Karpas-422 (cell line): ENCODE measurements at regions not wholly inside any gene's neighbourhood (a gene's known extent, or its start where the extent isn't known, plus 50 kb on each side); places are given as distances from the start of the nearest gene placed in this dataset.
A peak's percentile ranks its signal among the peaks of the same experiment; 100 is the strongest.

Experiments
- DNase-seq: peaks from one replicate; pipeline ENCODE4 v3.0.0-alpha.2; 2015
- H2AFZ ChIP-seq: fragments of 200-600 bp; sonication (generic); 2 replicates; pipeline ENCODE4 v1.6.1; 2014; ENCODE audit warnings: antibody characterized with exemption, low read length, mixed read lengths
- H3K27ac ChIP-seq: fragments of 200-600 bp; sonication (generic); 2 replicates; pipeline ENCODE4 v1.5.1; 2014; ENCODE audit warnings: mild to moderate bottlenecking, low read length, moderate library complexity
- H3K27me3 ChIP-seq: fragments of 200-600 bp; sonication (generic); 2 replicates; pipeline ENCODE4 v1.6.1; 2014; ENCODE audit warnings: low read length, mixed read lengths
- H3K36me3 ChIP-seq: fragments of 200-600 bp; sonication (generic); 2 replicates; pipeline ENCODE4 v1.6.1; 2014; ENCODE audit warnings: low read length, mixed read lengths; ENCODE audit not compliant: insufficient read depth
- H3K4me1 ChIP-seq: fragments of 200-600 bp; sonication (generic); 2 replicates; pipeline ENCODE4 v1.6.1; 2014; ENCODE audit warnings: mild to moderate bottlenecking, low read length, mixed read lengths
- H3K4me2 ChIP-seq: fragments of 200-600 bp; sonication (generic); 2 replicates; pipeline ENCODE4 v1.6.1; 2014; ENCODE audit warnings: low read length, low read depth, mild to moderate bottlenecking; ENCODE audit not compliant: poor library complexity, severe bottlenecking
- H3K4me3 ChIP-seq: fragments of 200-600 bp; sonication (generic); 2 replicates; pipeline ENCODE4 v1.5.1; 2014; ENCODE audit warnings: mild to moderate bottlenecking, antibody characterized with exemption, low read length, mixed read lengths
- H3K79me2 ChIP-seq: fragments of 200-600 bp; sonication (generic); 2 replicates; pipeline ENCODE4 v1.6.1; 2014; ENCODE audit warnings: mild to moderate bottlenecking, low read length, mixed read lengths
- H3K9ac ChIP-seq: fragments of 200-600 bp; sonication (generic); 2 replicates; pipeline ENCODE4 v1.6.0; 2014; ENCODE audit warnings: low read length
- H3K9me2 ChIP-seq: fragments of 200-600 bp; sonication (generic), shearing (Covaris generic); replicated peaks from 2 replicates; pipeline ENCODE4 v1.6.0; 2014; ENCODE audit warnings: mild to moderate bottlenecking, low read length, moderate library complexity; ENCODE audit not compliant: insufficient read depth
- H3K9me3 ChIP-seq: fragments of 300-700, 200-600 bp; sonication (generic); 2 replicates; pipeline ENCODE4 v1.6.1; 2014; ENCODE audit warnings: low read length, mixed read lengths
- H4K20me1 ChIP-seq: fragments of 200-600 bp; sonication (generic); 2 replicates; pipeline ENCODE4 v1.6.1; 2014; ENCODE audit warnings: mild to moderate bottlenecking, antibody characterized with exemption, low read length, low read depth; ENCODE audit not compliant: insufficient read depth

- H4K20me1 ChIP-seq: no peaks in the 10 kb centered on the region
- H3K4me2 ChIP-seq: peak overlapping the region; percentile 34
- peaks cover 12% of the 10 kb centered on the region; the same call in 1 of the 2 replicates for H3K9me3 ChIP-seq
- H3K9ac ChIP-seq: no peak overlapping the region
- H3K9me2 ChIP-seq: no peaks in the 10 kb centered on the region
- 0 out of 2 replicates have a peak overlapping the region, but pooled peaks have one; percentile 18 for H3K4me3 ChIP-seq
- H2AFZ ChIP-seq: peak overlapping the region; percentile 48; the same call in 1 of the 2 replicates
- H3K36me3 ChIP-seq: no peaks in the 10 kb centered on the region
- no peaks in the 10 kb centered on the region for H3K4me1 ChIP-seq
- no peaks in the 10 kb centered on the region for H3K27me3 ChIP-seq
- no peaks in the 10 kb centered on the region for H3K79me2 ChIP-seq
- no peak overlapping the region for H3K27ac ChIP-seq
- peak; percentile 52 for DNase-seq
Measured at GRCh38 chr5:124157320-124157719, 589.1 kb downstream of the ZNF608 start.

GRCh38 chr5:124156415-124156996 is 589.9 kb downstream of the ZNF608 start:
- H4K20me1 ChIP-seq: no peaks in the 10 kb centered on the region
- H3K9me3 ChIP-seq: peaks cover 12% of the 10 kb centered on the region; the same call in 1 of the 2 replicates
- no peak overlapping the region for H3K9ac ChIP-seq
- H3K36me3 ChIP-seq: no peaks in the 10 kb centered on the region
- no peaks in the 10 kb centered on the region for H3K4me1 ChIP-seq
- H3K4me3 ChIP-seq: no peak overlapping the region
- DNase-seq: no peak
- H3K27me3 ChIP-seq: no peaks in the 10 kb centered on the region
- H3K4me2 ChIP-seq: no peak overlapping the region
- peak overlapping the region; percentile 48; the same call in 1 of the 2 replicates for H2AFZ ChIP-seq
- H3K9me2 ChIP-seq: no peaks in the 10 kb centered on the region
- H3K27ac ChIP-seq: no peak overlapping the region
- no peaks in the 10 kb centered on the region for H3K79me2 ChIP-seq

GRCh38 chr5:124154714-124155113 is 591.7 kb downstream of the ZNF608 start:
- Histone ChIP-seq H3K9ac (no peak overlapping the region), H3K79me2 (no peaks in the 10 kb centered on the region), H3K27ac (no peak overlapping the region), H2AFZ (no peak overlapping the region), H3K27me3 (no peaks in the 10 kb centered on the region), H3K9me3 (peaks cover 12% of the 10 kb centered on the region; the same call in 1 of the 2 replicates), H3K36me3 (no peaks in the 10 kb centered on the region), H3K4me3 (no peak overlapping the region), H3K4me2 (no peak overlapping the region), H4K20me1 (no peaks in the 10 kb centered on the region), H3K4me1 (no peaks in the 10 kb centered on the region), H3K9me2 (no peaks in the 10 kb centered on the region)
- DNase-seq: no peak

GRCh38 chr5:124153588-124153987 is 592.9 kb downstream of the ZNF608 start:
- Histone ChIP-seq H4K20me1 (no peaks in the 10 kb centered on the region), H3K27ac (no peak overlapping the region), H3K9me2 (no peaks in the 10 kb centered on the region), H3K9ac (no peak overlapping the region), H3K27me3 (no peaks in the 10 kb centered on the region), H3K4me3 (no peak overlapping the region), H3K4me2 (no peak overlapping the region), H3K36me3 (no peaks in the 10 kb centered on the region), H3K4me1 (no peaks in the 10 kb centered on the region), H2AFZ (no peak overlapping the region), H3K79me2 (no peaks in the 10 kb centered on the region), H3K9me3 (peaks cover 12% of the 10 kb centered on the region; the same call in 1 of the 2 replicates)
- DNase-seq: no peak

GRCh38 chr5:124148574-124148973 is 597.9 kb downstream of the ZNF608 start:
- Histone ChIP-seq H2AFZ (no peak overlapping the region), H3K4me2 (no peak overlapping the region), H3K27me3 (no peaks in the 10 kb centered on the region), H3K9ac (no peak overlapping the region), H3K4me3 (no peak overlapping the region), H3K9me2 (no peaks in the 10 kb centered on the region), H4K20me1 (no peaks in the 10 kb centered on the region), H3K36me3 (no peaks in the 10 kb centered on the region), H3K4me1 (no peaks in the 10 kb centered on the region), H3K9me3 (no peaks in the 10 kb centered on the region), H3K27ac (no peak overlapping the region), H3K79me2 (no peaks in the 10 kb centered on the region)
- no peak for DNase-seq

GRCh38 chr5:124140060-124140459 is 606.4 kb downstream of the ZNF608 start:
- H3K36me3 ChIP-seq: no peaks in the 10 kb centered on the region
- no peak overlapping the region for H2AFZ ChIP-seq
- no peaks in the 10 kb centered on the region for H3K79me2 ChIP-seq
- H3K9me2 ChIP-seq: no peaks in the 10 kb centered on the region
- no peaks in the 10 kb centered on the region for H3K4me1 ChIP-seq
- no peak overlapping the region for H3K4me3 ChIP-seq
- no peak overlapping the region for H3K27ac ChIP-seq
- no peaks in the 10 kb centered on the region for H4K20me1 ChIP-seq
- no peak for DNase-seq
- H3K4me2 ChIP-seq: no peak overlapping the region
- no peaks in the 10 kb centered on the region for H3K9me3 ChIP-seq
- no peak overlapping the region for H3K9ac ChIP-seq
- no peaks in the 10 kb centered on the region for H3K27me3 ChIP-seq

GRCh38 chr5:124139477-124139876 is 607.0 kb downstream of the ZNF608 start:
- no peak for DNase-seq
- no peaks in the 10 kb centered on the region for H3K9me3 ChIP-seq
- H2AFZ ChIP-seq: no peak overlapping the region
- H3K79me2 ChIP-seq: no peaks in the 10 kb centered on the region
- H3K9me2 ChIP-seq: no peaks in the 10 kb centered on the region
- H3K9ac ChIP-seq: no peak overlapping the region
- no peak overlapping the region for H3K4me3 ChIP-seq
- H4K20me1 ChIP-seq: no peaks in the 10 kb centered on the region
- no peak overlapping the region for H3K27ac ChIP-seq
- no peaks in the 10 kb centered on the region for H3K27me3 ChIP-seq
- no peak overlapping the region for H3K4me2 ChIP-seq
- no peaks in the 10 kb centered on the region for H3K36me3 ChIP-seq
- no peaks in the 10 kb centered on the region for H3K4me1 ChIP-seq

- Histone ChIP-seq H4K20me1 (no peaks in the 10 kb centered on the region), H3K27ac (no peak overlapping the region), H3K9me2 (no peaks in the 10 kb centered on the region), H3K4me3 (no peak overlapping the region), H3K79me2 (no peaks in the 10 kb centered on the region), H3K9me3 (no peaks in the 10 kb centered on the region), H2AFZ (no peak overlapping the region), H3K36me3 (no peaks in the 10 kb centered on the region), H3K9ac (no peak overlapping the region), H3K4me1 (no peaks in the 10 kb centered on the region), H3K27me3 (no peaks in the 10 kb centered on the region), H3K4me2 (no peak overlapping the region)
- DNase-seq: no peak
Measured at GRCh38 chr5:124136609-124137008, 609.8 kb downstream of the ZNF608 start.
